ENCODE measurements at regions not wholly inside any gene's neighbourhood (a gene's known extent, or its start where the extent isn't known, plus 50 kb on each side); places are given as distances from the start of the nearest gene placed in this dataset.

DNA sequence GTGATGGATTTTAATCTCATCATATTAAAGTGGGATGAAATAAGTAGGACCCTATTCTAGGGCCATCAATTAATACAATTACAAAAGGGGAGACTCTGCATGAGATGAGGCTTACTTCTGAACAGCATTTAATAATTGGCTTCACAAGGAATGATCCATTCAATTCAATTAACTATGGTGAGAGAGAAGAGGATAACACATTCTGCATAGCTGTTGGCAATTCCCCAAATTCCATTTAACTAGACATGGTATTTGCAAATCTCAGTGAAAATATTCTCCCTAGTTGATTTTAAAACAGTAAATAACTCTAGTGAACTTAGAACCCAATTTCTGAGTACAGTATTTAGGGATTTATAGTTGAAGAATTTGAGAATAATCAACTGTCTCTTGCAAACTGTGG, 145.3 kb downstream of the NOC3L start:
- Histone ChIP-seq H3K27me3 (replicated peaks in 1 of 7) (no peaks in the 10 kb centered on the region), H3K4me3 (no peak overlapping the region), H3K27ac (no peak overlapping the region), H3K4me1 (peaks cover 0 to 12% (median 2%) of the 10 kb centered on the region in 6 donors), H3K9me3 (no peaks in the 10 kb centered on the region), H3K36me3 (no peaks in the 10 kb centered on the region)
- intact Hi-C loops (cut with DNase I; ENCODE audit: low total_unique reads), result loop anchor here (10.0 kb wide), 1 partner anchor 133 kb away; no protein-coding TSS in a partner anchor
- no peak for DNase-seq
- TF ChIP-seq POLR2A (IDR thresholded peaks at IDR 0.05), result no peak
- no peak for TF ChIP-seq POLR2AphosphoS5 (IDR thresholded peaks at IDR 0.05)
- TF ChIP-seq, protein P1, sequence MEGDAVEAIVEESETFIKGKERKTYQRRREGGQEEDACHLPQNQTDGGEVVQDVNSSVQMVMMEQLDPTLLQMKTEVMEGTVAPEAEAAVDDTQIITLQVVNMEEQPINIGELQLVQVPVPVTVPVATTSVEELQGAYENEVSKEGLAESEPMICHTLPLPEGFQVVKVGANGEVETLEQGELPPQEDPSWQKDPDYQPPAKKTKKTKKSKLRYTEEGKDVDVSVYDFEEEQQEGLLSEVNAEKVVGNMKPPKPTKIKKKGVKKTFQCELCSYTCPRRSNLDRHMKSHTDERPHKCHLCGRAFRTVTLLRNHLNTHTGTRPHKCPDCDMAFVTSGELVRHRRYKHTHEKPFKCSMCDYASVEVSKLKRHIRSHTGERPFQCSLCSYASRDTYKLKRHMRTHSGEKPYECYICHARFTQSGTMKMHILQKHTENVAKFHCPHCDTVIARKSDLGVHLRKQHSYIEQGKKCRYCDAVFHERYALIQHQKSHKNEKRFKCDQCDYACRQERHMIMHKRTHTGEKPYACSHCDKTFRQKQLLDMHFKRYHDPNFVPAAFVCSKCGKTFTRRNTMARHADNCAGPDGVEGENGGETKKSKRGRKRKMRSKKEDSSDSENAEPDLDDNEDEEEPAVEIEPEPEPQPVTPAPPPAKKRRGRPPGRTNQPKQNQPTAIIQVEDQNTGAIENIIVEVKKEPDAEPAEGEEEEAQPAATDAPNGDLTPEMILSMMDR (IDR thresholded peaks at IDR 0.05 in 8 of 11, conservative IDR thresholded peaks at IDR 0.05 in 3 of 11), result no peak

DNA sequence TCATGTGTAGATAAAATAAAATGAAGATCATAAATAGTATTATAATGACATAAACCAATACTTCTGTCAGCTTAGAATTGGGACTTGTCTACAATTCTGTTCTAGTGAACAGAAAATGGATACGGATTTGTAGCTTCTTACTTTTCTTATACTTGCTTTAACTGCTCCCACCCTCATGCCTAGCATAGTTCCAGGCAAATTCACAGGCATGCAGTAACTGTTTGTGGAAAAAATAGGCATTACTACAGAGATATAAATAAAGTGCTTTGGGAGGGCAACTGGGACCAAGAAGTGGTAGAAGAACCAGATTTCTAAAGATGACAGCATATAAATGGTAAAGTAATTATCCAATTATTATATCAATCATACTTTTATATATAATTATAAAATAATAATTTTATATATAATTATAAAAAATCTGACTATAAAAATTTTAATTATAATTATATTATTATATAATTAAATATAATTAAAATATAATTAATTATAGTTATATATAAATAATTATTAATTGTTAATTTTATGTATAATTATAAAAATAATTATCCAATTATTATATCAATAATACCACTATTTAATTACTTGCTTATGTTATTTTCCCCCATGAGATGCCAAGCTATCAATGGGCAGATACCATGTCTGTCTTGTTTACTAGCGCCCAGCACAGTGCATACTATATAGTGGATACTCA, 144.1 kb downstream of the NOC3L start:
- Histone ChIP-seq H3K4me1 (peaks cover 0 to 4% (median 2%) of the 10 kb centered on the region in 6 donors), H3K27ac (no peak overlapping the region), H3K9me3 (no peaks in the 10 kb centered on the region), H3K36me3 (no peaks in the 10 kb centered on the region), H3K27me3 (replicated peaks in 1 of 7) (no peaks in the 10 kb centered on the region), H3K4me3 (no peak overlapping the region)
- intact Hi-C loops (cut with DNase I; ENCODE audit: low total_unique reads), result loop anchor here (10.0 kb wide), 1 partner anchor 134 kb away; no protein-coding TSS in a partner anchor
- 89 to 95% (median 91%) methylated on average over 2 of the region's 2 CpGs for WGBS, 5 donors
- DNase-seq, result no peak
- TF ChIP-seq, protein P1 (IDR thresholded peaks at IDR 0.05 in 8 of 11, conservative IDR thresholded peaks at IDR 0.05 in 3 of 11), result no peak
- TF ChIP-seq POLR2A (IDR thresholded peaks at IDR 0.05), result no peak
- no peak for TF ChIP-seq POLR2AphosphoS5 (IDR thresholded peaks at IDR 0.05)

DNA sequence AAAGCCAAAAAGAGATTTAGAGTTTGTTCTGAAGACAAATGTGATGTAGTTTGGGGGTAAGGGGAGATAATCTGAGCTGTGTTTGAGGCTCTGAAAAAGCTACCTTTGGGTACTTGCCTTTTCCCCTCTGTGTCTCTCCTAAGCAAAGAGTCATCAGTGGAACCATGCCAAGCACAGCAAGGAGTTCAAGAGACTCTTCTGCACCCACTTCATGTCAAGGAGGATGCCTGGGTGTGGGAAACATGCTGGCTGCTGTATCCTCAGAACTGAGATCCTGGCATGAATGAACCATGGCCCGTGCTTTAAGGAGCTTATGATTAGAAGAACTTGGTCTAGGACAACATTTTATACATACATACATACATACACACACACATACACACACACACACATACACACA, 142.9 kb downstream of the NOC3L start:
- Histone ChIP-seq H3K4me1 (peaks cover 0 to 6% (median 0%) of the 10 kb centered on the region in 6 donors), H3K36me3 (no peaks in the 10 kb centered on the region), H3K9me3 (no peaks in the 10 kb centered on the region), H3K4me3 (no peak overlapping the region), H3K27me3 (replicated peaks in 1 of 7) (no peaks in the 10 kb centered on the region), H3K27ac (no peak overlapping the region)
- intact Hi-C loops (cut with DNase I; ENCODE audit: low total_unique reads), result loop anchor here (10.0 kb wide), 1 partner anchor 135 kb away; no protein-coding TSS in a partner anchor
- TF ChIP-seq POLR2AphosphoS5 (IDR thresholded peaks at IDR 0.05), result no peak
- no peak for DNase-seq
- 63 to 91% (median 78%) methylated on average over 1 of the region's 1 CpG for WGBS, 5 donors

GRCh38 chr10:94220717-94221116, 142.0 kb downstream of the NOC3L start:
- DNase-seq, result no peak
- intact Hi-C loops (cut with DNase I; ENCODE audit: low total_unique reads), result no loop called here
- 89 to 95% (median 91%) methylated on average over 8 of the region's 8 CpGs for WGBS, 5 donors
- H3K27ac ChIP-seq, result no peak overlapping the region
- H3K9me3 ChIP-seq, result no peaks in the 10 kb centered on the region
- H3K4me1 ChIP-seq, result peaks cover 0 to 14% (median 2%) of the 10 kb centered on the region in 6 donors
- no peak overlapping the region for H3K4me3 ChIP-seq
- TF ChIP-seq, protein P1 (IDR thresholded peaks at IDR 0.05 in 8 of 11, conservative IDR thresholded peaks at IDR 0.05 in 3 of 11), result no peak
- no peak for TF ChIP-seq POLR2A (IDR thresholded peaks at IDR 0.05)
- no peak for TF ChIP-seq POLR2AphosphoS5 (IDR thresholded peaks at IDR 0.05)
- no peaks in the 10 kb centered on the region for H3K36me3 ChIP-seq
- no peaks in the 10 kb centered on the region for H3K27me3 ChIP-seq (replicated peaks in 1 of 7)
